HepG2 (cell line): ENCODE measurements at regions not wholly inside any gene's neighbourhood (a gene's known extent, or its start where the extent isn't known, plus 50 kb on each side); places are given as distances from the start of the nearest gene placed in this dataset.

Source experiments
- ADNP ChIP-seq: sonication (generic); formaldehyde crosslinking; IDR thresholded peaks from 2 replicates; pipeline ENCODE4 v1.4.0; 2020; ENCODE audit warnings: missing genetic modification reagents
- BCL6 ChIP-seq: IDR thresholded peaks from 2 replicates; pipeline ENCODE4 v1.6.1; 2016; ENCODE audit warnings: missing genetic modification reagents, missing compliant biosample characterization
- DNMT3B ChIP-seq: conservative IDR thresholded peaks from 2 replicates; pipeline ENCODE4 v1.6.1; 2016; ENCODE audit warnings: missing biosample characterization, control low read depth
- HIVEP1 ChIP-seq: sonication (generic); formaldehyde crosslinking; IDR thresholded peaks from 2 replicates; pipeline ENCODE4 v1.4.0; 2020; ENCODE audit warnings: mild to moderate bottlenecking, missing genetic modification reagents
- KDM5A ChIP-seq: fragments of 200-600 bp; sonication (generic); IDR thresholded peaks from 2 replicates; pipeline ENCODE4 v1.7.0; 2018; ENCODE audit warnings: antibody characterized with exemption, mild to moderate bottlenecking, low read length, borderline replicate concordance
- MAFG ChIP-seq: sonication (generic); formaldehyde crosslinking; IDR thresholded peaks from 2 replicates; pipeline ENCODE4 v1.5.1; 2020; ENCODE audit warnings: mild to moderate bottlenecking, missing genetic modification reagents
- RAD21 ChIP-seq: fragments of 450-650 bp; formaldehyde crosslinking; IDR thresholded peaks from 2 replicates; pipeline ENCODE4 v1.5.0; 2020; ENCODE audit warnings: mild to moderate bottlenecking
- TEF ChIP-seq: sonication (generic); formaldehyde crosslinking; IDR thresholded peaks from 2 replicates; pipeline ENCODE4 v1.5.0; 2020; ENCODE audit warnings: missing genetic modification reagents
- TOPORS ChIP-seq: sonication (generic); formaldehyde crosslinking; IDR thresholded peaks from 2 replicates; pipeline ENCODE4 v1.8.0; 2023; ENCODE audit warnings: mild to moderate bottlenecking, missing genetic modification reagents
- ZNF12 ChIP-seq: sonication (generic); formaldehyde crosslinking; IDR thresholded peaks from 2 replicates; pipeline ENCODE4 v1.5.0; 2020; ENCODE audit warnings: missing genetic modification reagents
- ZNF709 ChIP-seq: sonication (generic); formaldehyde crosslinking; IDR thresholded peaks from 2 replicates; pipeline ENCODE4 v1.5.0; 2020; ENCODE audit warnings: mild to moderate bottlenecking, missing genetic modification reagents
- ZNF75D ChIP-seq: sonication (generic); formaldehyde crosslinking; IDR thresholded peaks from 2 replicates; pipeline ENCODE4 v1.8.1; 2023; ENCODE audit warnings: missing genetic modification reagents, mild to moderate bottlenecking, borderline replicate concordance
- ZNF788 ChIP-seq: sonication (generic); formaldehyde crosslinking; IDR thresholded peaks from 2 replicates; pipeline ENCODE4 v1.5.0; 2020; ENCODE audit warnings: mild to moderate bottlenecking, missing genetic modification reagents, borderline replicate concordance
- ZSCAN22 ChIP-seq: sonication (generic); formaldehyde crosslinking; IDR thresholded peaks from 2 replicates; pipeline ENCODE4 v1.4.0; 2020; ENCODE audit warnings: mild to moderate bottlenecking, missing genetic modification reagents
- ZSCAN29 ChIP-seq: sonication (generic); formaldehyde crosslinking; conservative IDR thresholded peaks from 2 replicates; pipeline ENCODE4 v1.4.0; 2020; ENCODE audit warnings: mild to moderate bottlenecking, missing genetic modification reagents
- ZSCAN9 ChIP-seq: IDR thresholded peaks from 2 replicates; pipeline ENCODE4 v1.6.1; 2016; ENCODE audit warnings: borderline replicate concordance
- TF ChIP-seq, protein P1 (sequence below): sonication (generic); formaldehyde crosslinking; IDR thresholded peaks from 2 replicates; pipeline ENCODE4 v1.4.0; 2020; ENCODE audit warnings: missing genetic modification reagents
- TF ChIP-seq, protein P2 (sequence below): sonication (generic); formaldehyde crosslinking; IDR thresholded peaks from 2 replicates; pipeline ENCODE4 v1.5.0; 2020; ENCODE audit warnings: missing genetic modification reagents
- TF ChIP-seq, protein P3 (sequence below): sonication (generic); formaldehyde crosslinking; IDR thresholded peaks from 2 replicates; pipeline ENCODE4 v1.4.0; 2020; ENCODE audit warnings: missing genetic modification reagents, borderline replicate concordance
- TF ChIP-seq, protein P4 (sequence below): sonication (generic); formaldehyde crosslinking; conservative IDR thresholded peaks from 2 replicates; pipeline ENCODE4 v1.8.1; 2023; ENCODE audit warnings: missing genetic modification reagents

DNA sequence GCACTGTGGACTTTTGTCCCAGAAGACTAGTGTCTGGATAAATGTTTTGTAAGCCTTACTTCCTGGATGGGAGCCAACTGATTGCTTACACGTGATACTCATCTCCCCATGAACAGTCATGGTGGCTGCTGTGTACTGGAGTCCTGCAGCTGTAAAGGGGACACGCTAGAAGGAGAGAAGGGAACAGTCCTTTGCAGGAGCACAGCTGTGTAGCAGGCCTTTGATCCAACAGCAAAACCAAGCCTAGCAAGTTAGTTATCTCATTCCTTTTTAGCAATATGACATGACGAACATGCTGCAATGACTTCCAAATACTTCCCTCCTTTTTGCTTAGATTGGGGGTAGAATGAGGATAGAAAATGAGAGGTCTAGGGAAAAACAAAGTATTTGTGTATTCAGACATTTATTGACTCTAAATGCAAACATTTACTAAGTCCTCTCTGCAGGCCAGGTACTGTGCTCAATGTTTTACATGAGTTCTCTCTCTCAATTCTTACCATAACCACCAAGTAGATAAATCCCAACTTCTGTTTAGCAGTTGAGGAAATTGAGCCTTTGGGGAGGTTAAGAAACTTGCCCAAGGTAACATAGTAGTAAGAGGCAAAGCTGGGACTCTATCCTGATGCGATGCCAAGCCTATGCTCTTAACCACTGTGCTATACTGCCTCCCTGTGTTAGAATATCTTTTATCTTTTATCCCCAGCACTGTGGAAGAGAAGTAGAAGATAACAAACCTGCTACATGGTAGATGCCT lies 55.4 kb upstream of the CD28 start (continued):
- TF ChIP-seq, protein P1, sequence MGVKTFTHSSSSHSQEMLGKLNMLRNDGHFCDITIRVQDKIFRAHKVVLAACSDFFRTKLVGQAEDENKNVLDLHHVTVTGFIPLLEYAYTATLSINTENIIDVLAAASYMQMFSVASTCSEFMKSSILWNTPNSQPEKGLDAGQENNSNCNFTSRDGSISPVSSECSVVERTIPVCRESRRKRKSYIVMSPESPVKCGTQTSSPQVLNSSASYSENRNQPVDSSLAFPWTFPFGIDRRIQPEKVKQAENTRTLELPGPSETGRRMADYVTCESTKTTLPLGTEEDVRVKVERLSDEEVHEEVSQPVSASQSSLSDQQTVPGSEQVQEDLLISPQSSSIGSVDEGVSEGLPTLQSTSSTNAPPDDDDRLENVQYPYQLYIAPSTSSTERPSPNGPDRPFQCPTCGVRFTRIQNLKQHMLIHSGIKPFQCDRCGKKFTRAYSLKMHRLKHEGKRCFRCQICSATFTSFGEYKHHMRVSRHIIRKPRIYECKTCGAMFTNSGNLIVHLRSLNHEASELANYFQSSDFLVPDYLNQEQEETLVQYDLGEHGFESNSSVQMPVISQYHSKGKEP (CRISPR knock-in tag), result no peak
- TF ChIP-seq ZNF788 (CRISPR knock-in tag) (peak; percentile 84; the same call in 1 of the 2 replicates), TEF (CRISPR knock-in tag) (no peak), ZNF709 (CRISPR knock-in tag) (0 out of 2 replicates have a peak, but pooled peaks have one; percentile 89), ZSCAN22 (CRISPR knock-in tag) (no peak), DNMT3B (no peak), ZSCAN9 (peak; percentile 63; the same call in 1 of the 2 replicates), MAFG (no peak), HIVEP1 (CRISPR knock-in tag) (no peak), ZNF12 (CRISPR knock-in tag) (peak; percentile 79; the same call in 1 of the 2 replicates), ZNF75D (CRISPR knock-in tag) (no peak), ZSCAN29 (CRISPR knock-in tag) (no peak; the same call in 1 of the 2 replicates), RAD21 (peak; percentile 59; the same call in 1 of the 2 replicates), TOPORS (CRISPR knock-in tag) (no peak), KDM5A (no peak), BCL6 (CRISPR knock-in tag) (peak; percentile 71), ADNP (CRISPR knock-in tag) (no peak)
- TF ChIP-seq, protein P2, sequence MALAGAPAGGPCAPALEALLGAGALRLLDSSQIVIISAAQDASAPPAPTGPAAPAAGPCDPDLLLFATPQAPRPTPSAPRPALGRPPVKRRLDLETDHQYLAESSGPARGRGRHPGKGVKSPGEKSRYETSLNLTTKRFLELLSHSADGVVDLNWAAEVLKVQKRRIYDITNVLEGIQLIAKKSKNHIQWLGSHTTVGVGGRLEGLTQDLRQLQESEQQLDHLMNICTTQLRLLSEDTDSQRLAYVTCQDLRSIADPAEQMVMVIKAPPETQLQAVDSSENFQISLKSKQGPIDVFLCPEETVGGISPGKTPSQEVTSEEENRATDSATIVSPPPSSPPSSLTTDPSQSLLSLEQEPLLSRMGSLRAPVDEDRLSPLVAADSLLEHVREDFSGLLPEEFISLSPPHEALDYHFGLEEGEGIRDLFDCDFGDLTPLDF (CRISPR knock-in tag), result no peak
- TF ChIP-seq, protein P3, sequence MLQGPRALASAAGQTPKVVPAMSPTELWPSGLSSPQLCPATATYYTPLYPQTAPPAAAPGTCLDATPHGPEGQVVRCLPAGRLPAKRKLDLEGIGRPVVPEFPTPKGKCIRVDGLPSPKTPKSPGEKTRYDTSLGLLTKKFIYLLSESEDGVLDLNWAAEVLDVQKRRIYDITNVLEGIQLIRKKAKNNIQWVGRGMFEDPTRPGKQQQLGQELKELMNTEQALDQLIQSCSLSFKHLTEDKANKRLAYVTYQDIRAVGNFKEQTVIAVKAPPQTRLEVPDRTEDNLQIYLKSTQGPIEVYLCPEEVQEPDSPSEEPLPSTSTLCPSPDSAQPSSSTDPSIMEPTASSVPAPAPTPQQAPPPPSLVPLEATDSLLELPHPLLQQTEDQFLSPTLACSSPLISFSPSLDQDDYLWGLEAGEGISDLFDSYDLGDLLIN (CRISPR knock-in tag), result no peak; the same call in 1 of the 2 replicates
- TF ChIP-seq, protein P4, sequence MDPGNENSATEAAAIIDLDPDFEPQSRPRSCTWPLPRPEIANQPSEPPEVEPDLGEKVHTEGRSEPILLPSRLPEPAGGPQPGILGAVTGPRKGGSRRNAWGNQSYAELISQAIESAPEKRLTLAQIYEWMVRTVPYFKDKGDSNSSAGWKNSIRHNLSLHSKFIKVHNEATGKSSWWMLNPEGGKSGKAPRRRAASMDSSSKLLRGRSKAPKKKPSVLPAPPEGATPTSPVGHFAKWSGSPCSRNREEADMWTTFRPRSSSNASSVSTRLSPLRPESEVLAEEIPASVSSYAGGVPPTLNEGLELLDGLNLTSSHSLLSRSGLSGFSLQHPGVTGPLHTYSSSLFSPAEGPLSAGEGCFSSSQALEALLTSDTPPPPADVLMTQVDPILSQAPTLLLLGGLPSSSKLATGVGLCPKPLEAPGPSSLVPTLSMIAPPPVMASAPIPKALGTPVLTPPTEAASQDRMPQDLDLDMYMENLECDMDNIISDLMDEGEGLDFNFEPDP, result no peak
